H1 (cell line): ENCODE measurements at regions not wholly inside any gene's neighbourhood (a gene's known extent, or its start where the extent isn't known, plus 50 kb on each side); places are given as distances from the start of the nearest gene placed in this dataset.

ENCODE experiments used
- CHD7 ChIP-seq: fragments of 300-600 bp; sonication (generic); IDR thresholded peaks from 2 replicates; pipeline ENCODE4 v1.7.1; 2012; ENCODE audit warnings: low read length, moderate library complexity, mild to moderate bottlenecking, inconsistent platforms; ENCODE audit not compliant: insufficient replicate concordance
- SIN3A ChIP-seq, 2 experiments: IDR thresholded peaks in 1 of 2; conservative IDR thresholded peaks in 1 of 2; 2 replicates each; pipeline ENCODE4 v1.6.1; 2011 to 2012; ENCODE audit warnings: low read length in 2 of 2, improper control_type of control experiment in 1 of 2, low read depth in 1 of 2, mild to moderate bottlenecking in 1 of 2
- SIX5 ChIP-seq: IDR thresholded peaks from 2 replicates; pipeline ENCODE4 v1.6.1; 2011; ENCODE audit warnings: mild to moderate bottlenecking, low read depth, low read length

- no peak for TF ChIP-seq CHD7
- no peak for TF ChIP-seq SIX5
- no peak for TF ChIP-seq SIN3A (conservative IDR thresholded peaks at IDR 0.05 in 1 of 2, IDR thresholded peaks at IDR 0.05 in 1 of 2; ENCODE audit: low read depth in 1 of 2, low read length in 2 of 2)
These were observed 108.2 kb downstream of the VEGFA start (continued) for GRCh38 chr6:43878127-43878634.
